GM18517 (cell line): ENCODE measurements at regions not wholly inside any gene's neighbourhood (a gene's known extent, or its start where the extent isn't known, plus 50 kb on each side); places are given as distances from the start of the nearest gene placed in this dataset.
"Not testable (repeated sequence)": the region's sequence is repeated elsewhere in the genome, so short reads cannot be mapped to it uniquely, and the experiment has no call there.

Source experiments
- ATAC-seq: cut with Tn5 transposase; IDR thresholded peaks from one replicate; pipeline ENCODE4 v1.9.1; 2021; ENCODE audit warnings: mild to moderate bottlenecking, moderate library complexity; ENCODE audit not compliant: unreplicated experiment

GRCh38 chr2:117170897-117171296 lies 643.6 kb upstream of the DDX18 start:
- no peak for ATAC-seq

DNA sequence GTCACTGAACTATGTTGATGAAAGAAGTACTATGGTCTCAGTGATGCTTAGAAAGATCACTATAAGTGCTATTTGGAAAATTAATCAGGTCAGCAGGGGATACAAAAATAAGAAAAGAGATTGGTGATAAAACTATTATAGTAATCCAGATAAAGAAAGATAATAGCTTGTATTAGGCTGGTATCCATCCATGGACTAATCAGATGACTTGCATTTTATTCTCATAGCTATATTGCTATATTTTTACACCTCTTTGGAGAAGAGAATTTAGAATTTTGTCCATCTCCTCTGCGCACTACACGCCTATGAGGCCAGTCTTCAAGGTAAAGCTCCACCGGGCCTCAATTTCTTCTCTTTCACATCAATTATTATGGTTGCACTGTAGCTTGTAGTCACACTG lies 635.1 kb upstream of the DDX18 start:
- ATAC-seq = no peak

DNA sequence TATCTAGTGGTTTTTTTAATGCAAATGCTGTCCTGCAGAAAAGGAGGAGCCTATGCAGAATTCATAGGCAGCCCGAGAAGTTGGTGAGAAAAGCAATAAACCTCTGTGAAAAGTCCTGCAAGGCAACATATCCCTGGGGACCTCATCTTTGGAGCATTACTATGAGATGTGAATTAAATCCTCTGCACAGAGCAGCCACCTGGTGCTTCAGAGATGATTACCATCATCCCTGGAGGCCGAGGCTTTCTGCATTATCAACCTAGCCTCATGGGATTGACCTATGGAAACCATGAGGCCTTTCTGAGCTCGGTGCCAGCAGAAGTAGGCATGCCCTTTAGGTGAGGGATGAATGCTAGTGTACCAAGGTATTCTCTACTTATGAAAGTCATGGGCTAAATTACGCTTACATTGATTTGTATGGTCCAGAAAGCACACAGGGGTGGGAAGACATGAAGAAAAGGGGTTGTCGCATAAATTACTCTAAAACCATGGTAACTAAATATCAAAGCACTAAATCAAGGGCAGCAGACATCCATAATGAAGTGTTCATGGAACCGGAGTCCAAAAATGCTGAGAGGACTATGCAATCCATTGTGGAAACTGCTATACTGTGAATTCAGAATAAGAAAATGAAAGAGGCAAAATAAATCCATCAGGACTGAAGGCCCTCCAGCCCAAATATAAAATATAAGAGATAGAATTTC lies 623.5 kb upstream of the DDX18 start:
- no peak for ATAC-seq

GRCh38 chr2:117195381-117195780 lies 619.1 kb upstream of the DDX18 start:
- ATAC-seq = no peak

GRCh38 chr2:117199511-117199910 lies 615.0 kb upstream of the DDX18 start:
- no peak for ATAC-seq

- ATAC-seq = no peak
These were observed 601.9 kb upstream of the DDX18 start for GRCh38 chr2:117212562-117212961.

- no peak for ATAC-seq
These were observed 597.3 kb upstream of the DDX18 start for GRCh38 chr2:117217145-117217544.

DNA sequence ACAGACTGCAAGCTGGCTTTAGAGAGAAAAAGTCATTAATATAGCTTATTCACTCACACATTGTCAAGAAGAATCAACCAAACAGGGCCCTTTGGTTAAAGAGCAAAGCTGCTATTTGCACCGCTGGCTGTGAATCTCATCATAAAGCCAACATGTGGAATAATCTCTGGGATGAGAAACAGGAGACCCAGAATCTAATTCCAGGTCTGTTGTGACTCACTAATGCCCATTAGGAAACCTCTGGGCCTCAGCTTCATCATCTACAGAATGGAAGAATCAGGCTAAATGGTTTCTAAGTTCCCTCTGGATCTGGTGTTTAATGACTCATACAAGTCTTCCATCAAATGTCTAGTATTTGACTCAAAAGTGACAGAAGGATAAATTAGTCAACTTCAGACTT lies 591.7 kb upstream of the DDX18 start:
- ATAC-seq = no peak

- ATAC-seq = no peak
These were observed 582.2 kb upstream of the DDX18 start for GRCh38 chr2:117232305-117232704.

DNA sequence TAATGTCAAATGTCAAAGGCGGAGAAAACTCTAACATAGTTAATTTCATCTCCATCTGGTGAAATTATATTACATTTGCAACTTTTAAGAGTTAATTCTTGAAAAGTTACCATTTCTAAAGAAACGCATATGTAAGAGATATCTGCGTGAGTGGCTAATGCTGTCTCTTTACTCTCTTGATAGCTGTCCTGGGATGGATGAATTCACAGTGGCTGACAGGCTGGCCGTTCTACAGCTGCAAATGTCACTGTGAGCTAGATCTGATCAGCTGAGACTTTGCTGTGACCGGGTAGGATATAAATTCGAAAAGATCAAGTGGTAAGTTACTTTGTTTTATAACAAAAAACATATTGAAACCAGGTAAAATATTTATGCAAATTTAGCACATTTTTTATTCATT lies 557.1 kb upstream of the DDX18 start:
- no peak for ATAC-seq

- no peak for ATAC-seq
These were observed 544.9 kb upstream of the DDX18 start for GRCh38 chr2:117269574-117269973.

GRCh38 chr2:117271631-117272030 lies 542.9 kb upstream of the DDX18 start:
- no peak for ATAC-seq

DNA sequence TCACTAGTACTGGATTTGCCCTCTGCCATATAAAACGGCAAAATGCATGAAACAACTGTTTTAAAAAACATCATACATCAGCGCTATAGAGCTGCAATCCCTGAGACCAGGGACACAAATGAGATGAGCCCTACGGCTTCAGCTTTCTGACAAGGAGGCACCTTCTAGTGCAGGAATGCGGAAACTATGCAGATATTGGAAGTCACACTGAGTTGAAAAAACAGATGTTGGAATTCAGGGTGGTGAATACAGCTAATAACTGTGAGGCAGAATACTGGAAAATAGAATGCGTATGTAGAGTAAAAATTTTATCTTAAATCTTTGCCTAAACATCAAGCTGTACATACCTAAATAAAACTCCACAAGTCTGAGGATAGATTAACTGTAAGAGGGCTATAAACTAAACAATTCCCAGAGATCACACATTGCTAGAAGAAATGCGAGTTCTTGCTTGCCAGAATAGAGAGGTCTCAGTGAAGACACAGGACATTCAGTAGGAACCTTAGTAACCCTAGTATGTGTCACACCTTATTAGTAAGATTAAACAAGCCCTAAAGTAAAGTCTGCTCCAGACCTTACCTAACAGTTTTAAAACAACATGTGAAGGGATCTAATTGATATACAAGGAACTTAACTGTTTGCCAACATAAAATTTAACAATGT lies 541.4 kb upstream of the DDX18 start:
- ATAC-seq = no peak

DNA sequence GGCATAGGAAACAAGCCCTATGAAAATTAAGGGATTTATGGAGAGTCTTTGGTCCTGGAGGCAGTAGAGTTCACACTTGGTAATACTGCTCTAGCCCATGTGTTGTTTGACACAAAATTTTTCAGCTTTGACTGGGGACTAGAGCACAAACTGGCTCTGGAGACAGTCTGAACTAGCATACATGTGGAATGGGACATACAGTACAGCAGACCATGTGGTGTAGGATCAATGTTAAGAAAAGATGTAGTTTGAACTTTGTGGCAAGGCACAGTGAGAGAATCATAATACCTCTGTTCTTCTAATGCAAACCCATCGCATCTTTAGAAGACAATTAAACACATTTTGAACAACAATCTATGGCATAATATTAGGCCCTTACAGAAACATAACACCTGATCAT lies 521.5 kb upstream of the DDX18 start:
- ATAC-seq = no peak

DNA sequence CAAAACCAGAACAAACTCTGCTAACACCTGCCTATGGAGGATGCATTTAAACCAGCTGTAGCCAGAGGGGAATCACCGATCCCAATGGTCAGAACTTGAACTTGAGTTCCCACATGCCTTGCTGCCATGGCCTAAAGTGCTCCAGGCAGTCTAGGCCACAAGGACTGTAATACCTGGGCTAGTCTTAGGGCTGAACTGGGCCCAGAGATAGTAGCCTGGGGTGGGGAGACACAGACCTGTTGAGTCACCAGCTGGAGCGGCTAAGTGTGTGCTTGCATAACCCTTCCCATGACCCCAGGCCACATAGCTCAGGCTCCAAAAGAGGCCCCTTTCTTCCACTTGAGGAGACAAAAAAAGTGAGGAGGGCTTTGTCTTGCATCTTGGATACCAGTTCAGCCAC lies 515.0 kb upstream of the DDX18 start:
- no peak for ATAC-seq

GRCh38 chr2:117308861-117309770 lies 505.4 kb upstream of the DDX18 start:
- no peak for ATAC-seq

- ATAC-seq = no peak
These were observed 492.7 kb upstream of the DDX18 start for GRCh38 chr2:117321816-117322215.

- ATAC-seq = no peak
These were observed 491.2 kb upstream of the DDX18 start for GRCh38 chr2:117323331-117323730.

GRCh38 chr2:117330641-117331040 lies 483.9 kb upstream of the DDX18 start:
- ATAC-seq = no peak

DNA sequence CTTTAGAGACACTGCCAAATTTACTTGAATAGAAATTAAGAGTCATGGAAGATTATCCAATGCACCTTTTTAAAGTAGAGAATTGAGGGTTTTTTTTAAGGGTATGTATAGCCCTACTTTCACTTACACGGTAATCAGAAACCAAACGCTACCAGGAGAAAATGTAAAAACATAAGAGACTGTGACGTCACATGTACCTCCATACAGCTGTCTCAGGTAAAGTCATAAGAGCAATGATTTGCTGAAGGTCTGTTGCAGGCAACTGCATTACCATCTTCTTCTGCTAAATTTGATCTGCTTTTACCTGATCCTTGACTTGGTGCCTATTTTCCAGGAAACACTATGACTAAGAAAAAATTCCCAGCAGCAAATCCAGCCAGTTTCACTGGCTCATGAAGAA lies 478.5 kb upstream of the DDX18 start:
- no peak for ATAC-seq

GRCh38 chr2:117336496-117336895 lies 478.0 kb upstream of the DDX18 start:
- no peak for ATAC-seq

- not testable (repeated sequence) for ATAC-seq
These were observed 476.5 kb upstream of the DDX18 start for GRCh38 chr2:117337981-117338380.
